ENCODE measurements at regions not wholly inside any gene's neighbourhood (a gene's known extent, or its start where the extent isn't known, plus 50 kb on each side); places are given as distances from the start of the nearest gene placed in this dataset.
"Not testable (repeated sequence)": the region's sequence is repeated elsewhere in the genome, so short reads cannot be mapped to it uniquely, and the experiment has no call there.

- Mint-ChIP-seq H3K4me1 (ENCODE audit: low read depth) (no peaks in the 10 kb centered on the region), H3K27me3 (ENCODE audit: insufficient read depth) (no peaks in the 10 kb centered on the region; the same call in 1 of the 2 replicates), H3K4me3 (no peak overlapping the region), H3K36me3 (ENCODE audit: low read depth) (peaks cover 7% of the 10 kb centered on the region), H3K9me3 (peaks cover 60% of the 10 kb centered on the region), H3K27ac (no peak overlapping the region)
- TF ChIP-seq, protein P1, sequence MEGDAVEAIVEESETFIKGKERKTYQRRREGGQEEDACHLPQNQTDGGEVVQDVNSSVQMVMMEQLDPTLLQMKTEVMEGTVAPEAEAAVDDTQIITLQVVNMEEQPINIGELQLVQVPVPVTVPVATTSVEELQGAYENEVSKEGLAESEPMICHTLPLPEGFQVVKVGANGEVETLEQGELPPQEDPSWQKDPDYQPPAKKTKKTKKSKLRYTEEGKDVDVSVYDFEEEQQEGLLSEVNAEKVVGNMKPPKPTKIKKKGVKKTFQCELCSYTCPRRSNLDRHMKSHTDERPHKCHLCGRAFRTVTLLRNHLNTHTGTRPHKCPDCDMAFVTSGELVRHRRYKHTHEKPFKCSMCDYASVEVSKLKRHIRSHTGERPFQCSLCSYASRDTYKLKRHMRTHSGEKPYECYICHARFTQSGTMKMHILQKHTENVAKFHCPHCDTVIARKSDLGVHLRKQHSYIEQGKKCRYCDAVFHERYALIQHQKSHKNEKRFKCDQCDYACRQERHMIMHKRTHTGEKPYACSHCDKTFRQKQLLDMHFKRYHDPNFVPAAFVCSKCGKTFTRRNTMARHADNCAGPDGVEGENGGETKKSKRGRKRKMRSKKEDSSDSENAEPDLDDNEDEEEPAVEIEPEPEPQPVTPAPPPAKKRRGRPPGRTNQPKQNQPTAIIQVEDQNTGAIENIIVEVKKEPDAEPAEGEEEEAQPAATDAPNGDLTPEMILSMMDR (IDR thresholded peaks at IDR 0.05) = no peak
- no peak for DNase-seq
These were observed 297.9 kb downstream of the OXSM start for GRCh38 chr3:26087751-26088150.

GRCh38 chr3:26089249-26089648, 299.4 kb downstream of the OXSM start:
- no peaks in the 10 kb centered on the region; the same call in 1 of the 2 replicates for H3K27me3 Mint-ChIP-seq (ENCODE audit: insufficient read depth)
- H3K4me3 Mint-ChIP-seq = no peak overlapping the region
- H3K4me1 Mint-ChIP-seq (ENCODE audit: low read depth) = no peaks in the 10 kb centered on the region
- peaks cover 7% of the 10 kb centered on the region for H3K36me3 Mint-ChIP-seq (ENCODE audit: low read depth)
- H3K9me3 Mint-ChIP-seq = peaks cover 70% of the 10 kb centered on the region
- DNase-seq = no peak
- TF ChIP-seq, protein P1 (IDR thresholded peaks at IDR 0.05) = no peak
- H3K27ac Mint-ChIP-seq = no peak overlapping the region

GRCh38 chr3:26090589-26090988, 300.7 kb downstream of the OXSM start:
- H3K9me3 Mint-ChIP-seq = peaks cover 73% of the 10 kb centered on the region
- H3K4me3 Mint-ChIP-seq = no peak overlapping the region
- TF ChIP-seq, protein P1 (IDR thresholded peaks at IDR 0.05) = no peak
- no peak for DNase-seq
- H3K27ac Mint-ChIP-seq = no peak overlapping the region
- H3K27me3 Mint-ChIP-seq (ENCODE audit: insufficient read depth) = no peaks in the 10 kb centered on the region; the same call in 1 of the 2 replicates
- no peaks in the 10 kb centered on the region for H3K4me1 Mint-ChIP-seq (ENCODE audit: low read depth)
- peaks cover 7% of the 10 kb centered on the region for H3K36me3 Mint-ChIP-seq (ENCODE audit: low read depth)

GRCh38 chr3:26091096-26091495, 301.2 kb downstream of the OXSM start:
- H3K27ac Mint-ChIP-seq = no peak overlapping the region

DNA sequence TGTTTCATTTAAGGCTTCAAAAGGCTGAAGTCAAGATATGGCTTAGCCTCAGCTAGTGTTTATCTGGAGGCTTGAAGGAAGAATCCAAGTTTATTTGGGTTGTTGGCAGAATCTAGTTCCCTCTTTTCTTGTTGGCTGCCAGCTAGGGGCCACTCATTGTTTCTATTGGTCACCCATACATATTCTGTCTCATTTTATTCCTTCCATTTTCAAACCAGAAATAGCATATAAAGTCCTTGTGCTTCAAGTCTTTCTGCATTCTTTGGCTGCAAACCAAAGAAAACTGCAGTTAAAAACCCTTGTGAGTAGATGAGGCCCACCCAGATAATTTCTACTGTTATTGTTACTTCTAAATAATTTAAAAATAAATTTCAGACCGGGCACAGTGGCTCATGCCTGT, 301.7 kb downstream of the OXSM start:
- no peak for DNase-seq
- H3K4me3 Mint-ChIP-seq = no peak overlapping the region
- TF ChIP-seq, protein P1 (IDR thresholded peaks at IDR 0.05) = no peak
- no peaks in the 10 kb centered on the region; the same call in 1 of the 2 replicates for H3K27me3 Mint-ChIP-seq (ENCODE audit: insufficient read depth)
- H3K27ac Mint-ChIP-seq = no peak overlapping the region
- H3K9me3 Mint-ChIP-seq = peaks cover 75% of the 10 kb centered on the region
- peaks cover 7% of the 10 kb centered on the region for H3K36me3 Mint-ChIP-seq (ENCODE audit: low read depth)
- H3K4me1 Mint-ChIP-seq (ENCODE audit: low read depth) = no peaks in the 10 kb centered on the region

More at GRCh38 chr3:26091096-26091495, 301.2 kb downstream of the OXSM start:
- TF ChIP-seq, protein P1 (IDR thresholded peaks at IDR 0.05) = no peak
- DNase-seq = no peak
- Mint-ChIP-seq H3K27me3 (ENCODE audit: insufficient read depth) (no peaks in the 10 kb centered on the region; the same call in 1 of the 2 replicates), H3K36me3 (ENCODE audit: low read depth) (peaks cover 7% of the 10 kb centered on the region), H3K4me1 (ENCODE audit: low read depth) (no peaks in the 10 kb centered on the region), H3K4me3 (no peak overlapping the region), H3K9me3 (peaks cover 75% of the 10 kb centered on the region)

GRCh38 chr3:26097111-26097510, 307.2 kb downstream of the OXSM start:
- H3K36me3 Mint-ChIP-seq (ENCODE audit: low read depth); DNase-seq; H3K27ac Mint-ChIP-seq; H3K27me3 Mint-ChIP-seq (ENCODE audit: insufficient read depth); H3K4me3 Mint-ChIP-seq; H3K4me1 Mint-ChIP-seq (ENCODE audit: low read depth): not testable (repeated sequence)
- peaks cover 71% of the 10 kb centered on the region for H3K9me3 Mint-ChIP-seq
